Femur (tissue), 1 donor: ENCODE measurements at regions not wholly inside any gene's neighbourhood (a gene's known extent, or its start where the extent isn't known, plus 50 kb on each side); places are given as distances from the start of the nearest gene placed in this dataset.
"Not testable (repeated sequence)": the region's sequence is repeated elsewhere in the genome, so short reads cannot be mapped to it uniquely, and the experiment has no call there.

Source experiments
- DNase-seq: peaks from one replicate; pipeline ENCODE4 v3.0.0-alpha.2; 2017

DNA sequence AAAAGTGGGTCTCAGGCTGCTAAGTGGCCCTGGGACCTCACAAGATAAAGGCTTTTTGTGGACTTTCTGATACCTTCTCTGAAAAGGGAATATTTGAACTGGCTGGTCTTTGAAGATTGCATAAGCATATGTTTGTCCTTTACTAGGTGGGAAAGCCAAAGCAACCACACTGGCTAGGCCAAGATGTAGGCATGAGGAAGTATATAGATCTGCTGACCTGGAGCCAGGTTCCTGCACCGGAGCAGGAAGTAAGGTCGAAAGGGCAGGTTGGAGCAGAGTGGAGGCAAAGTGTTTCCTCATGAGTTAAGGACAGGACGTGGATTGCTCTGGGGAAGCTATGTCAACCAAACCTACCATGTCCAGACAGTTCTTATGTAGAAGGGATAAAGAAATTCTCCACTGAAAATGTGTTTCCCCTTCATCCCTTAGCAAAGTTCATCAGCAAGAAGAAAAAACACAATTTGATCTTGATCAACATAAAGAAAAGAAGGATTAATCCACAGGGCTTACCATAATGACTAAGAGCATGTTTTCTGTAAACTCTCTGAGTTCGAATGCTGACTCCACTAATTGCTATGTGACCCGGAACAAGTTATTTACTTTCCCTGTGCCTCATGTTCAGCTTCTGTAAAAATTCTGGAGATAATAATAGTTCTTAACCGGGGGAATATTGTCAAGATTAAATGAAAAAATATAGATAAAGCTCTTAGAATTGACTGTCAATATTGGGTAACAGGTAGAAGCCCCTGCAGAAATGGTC, 156.1 kb upstream of the SRD5A2 start:
- DNase-seq: no peak

DNA sequence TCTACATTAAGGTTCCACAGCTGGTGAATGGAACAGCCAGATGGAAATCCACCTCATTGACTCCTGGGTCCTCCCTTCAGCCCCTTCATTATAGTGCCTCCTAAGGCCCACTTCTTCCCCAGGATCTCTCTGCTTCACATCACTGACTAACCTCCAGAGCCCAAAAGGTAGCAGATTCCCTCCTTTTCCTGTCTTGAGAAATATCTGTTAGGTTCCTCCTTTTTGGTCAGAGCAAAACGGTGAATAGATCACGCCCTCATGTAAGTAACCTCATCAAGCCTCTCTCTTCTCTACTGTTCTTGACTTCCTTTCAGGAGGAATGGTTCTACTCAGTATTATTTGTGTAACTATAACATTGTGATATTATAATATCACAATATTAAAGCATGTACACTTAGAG, 155.0 kb upstream of the SRD5A2 start:
- DNase-seq: no peak

DNA sequence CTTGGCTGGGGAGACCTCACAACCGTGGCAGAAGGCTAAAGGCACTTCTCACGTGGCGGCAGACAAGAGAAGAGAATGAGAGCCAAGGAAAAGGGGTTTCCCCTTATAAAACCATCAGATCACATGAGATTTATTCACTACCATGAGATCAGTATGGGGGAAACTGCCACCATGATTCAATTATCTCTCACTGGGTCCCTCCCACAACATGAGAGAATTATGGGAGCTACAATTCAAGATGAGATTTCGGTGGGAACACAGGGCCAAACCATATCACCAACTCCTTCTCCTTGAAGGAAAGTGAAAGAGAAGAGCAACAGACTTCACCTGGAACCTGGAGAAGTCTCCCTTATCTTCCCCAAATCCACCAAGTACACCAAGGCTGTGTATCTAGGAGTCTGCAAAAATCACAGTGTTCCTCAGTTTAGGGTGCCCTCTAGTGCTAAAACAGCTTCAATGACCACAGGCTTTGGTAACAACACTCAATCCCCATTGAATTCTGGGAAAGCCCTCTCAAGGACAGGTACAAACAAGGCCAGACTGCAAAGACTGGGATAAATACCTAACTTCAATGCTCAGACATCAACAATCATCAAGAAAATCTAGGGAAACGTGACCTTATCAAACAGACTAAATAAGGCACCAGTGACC, 148.8 kb upstream of the SRD5A2 start:
- no peak for DNase-seq

DNA sequence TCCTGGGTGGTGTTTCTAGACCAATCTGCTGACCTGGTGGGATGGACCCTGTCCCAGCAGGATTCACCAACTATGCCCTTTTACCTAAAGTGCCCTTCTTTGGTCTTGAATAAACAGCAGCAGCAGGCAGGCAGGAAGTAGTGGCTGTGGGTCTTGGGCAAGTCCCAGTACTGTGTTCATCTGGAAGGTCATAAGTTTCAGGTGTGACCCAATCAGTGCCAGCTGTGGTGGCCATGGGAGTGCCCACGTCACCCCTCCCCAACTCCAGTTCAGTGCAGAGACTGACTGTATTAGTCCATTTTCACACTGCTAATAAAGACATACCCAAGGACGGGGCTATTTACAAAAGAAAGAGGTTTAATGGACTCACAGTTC, 148.3 kb upstream of the SRD5A2 start:
- no peak for DNase-seq

DNA sequence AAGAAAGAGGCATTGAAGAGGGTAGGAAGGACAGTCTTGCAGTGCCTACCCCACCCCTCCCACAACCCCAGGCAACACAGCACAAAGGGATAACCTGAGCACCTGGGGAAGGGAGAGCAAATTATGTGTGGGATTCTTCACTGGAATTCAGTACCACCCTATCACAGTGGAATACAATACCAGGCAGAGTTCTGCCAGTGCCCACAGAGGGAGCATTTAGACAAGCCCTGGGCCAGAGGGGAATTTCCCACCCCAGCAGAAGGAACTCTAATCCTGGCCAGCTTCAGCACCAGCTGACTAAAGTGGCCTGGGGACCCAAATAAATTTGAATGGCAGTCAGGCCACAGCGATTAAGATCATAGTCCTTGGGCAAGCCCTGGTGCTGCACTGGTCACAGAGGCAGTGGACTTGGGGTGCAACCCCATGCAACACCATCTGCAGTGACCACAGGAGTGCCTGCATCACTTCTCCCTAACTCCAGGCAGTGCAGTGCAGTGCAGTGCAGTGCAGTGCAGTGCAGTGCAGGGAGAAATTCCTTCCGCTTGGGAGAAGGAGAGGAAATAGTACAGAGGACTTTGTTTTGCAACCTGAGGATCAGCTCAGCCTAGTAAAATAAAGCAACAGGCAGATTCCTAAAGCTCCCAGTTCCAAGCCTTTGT, 147.8 kb upstream of the SRD5A2 start:
- no peak for DNase-seq

DNA sequence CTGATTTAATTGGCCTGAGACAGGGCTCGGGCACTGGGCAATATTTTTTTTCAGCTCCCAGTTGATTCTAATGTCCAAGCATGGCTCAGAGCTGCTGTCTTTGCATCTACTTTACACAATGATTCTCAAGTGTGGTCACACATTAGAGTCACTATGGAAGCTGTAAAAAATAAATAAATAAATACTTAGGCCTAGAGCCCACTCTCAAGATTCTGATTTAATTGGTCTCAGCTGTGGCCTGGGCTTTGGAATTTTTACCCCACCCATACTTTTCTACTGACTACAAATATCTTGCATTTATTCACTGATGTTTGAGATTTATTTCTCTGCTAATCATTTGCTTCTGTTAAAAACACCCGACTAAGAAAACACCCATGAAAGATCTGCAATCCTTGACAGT, 145.7 kb upstream of the SRD5A2 start:
- no peak for DNase-seq

DNA sequence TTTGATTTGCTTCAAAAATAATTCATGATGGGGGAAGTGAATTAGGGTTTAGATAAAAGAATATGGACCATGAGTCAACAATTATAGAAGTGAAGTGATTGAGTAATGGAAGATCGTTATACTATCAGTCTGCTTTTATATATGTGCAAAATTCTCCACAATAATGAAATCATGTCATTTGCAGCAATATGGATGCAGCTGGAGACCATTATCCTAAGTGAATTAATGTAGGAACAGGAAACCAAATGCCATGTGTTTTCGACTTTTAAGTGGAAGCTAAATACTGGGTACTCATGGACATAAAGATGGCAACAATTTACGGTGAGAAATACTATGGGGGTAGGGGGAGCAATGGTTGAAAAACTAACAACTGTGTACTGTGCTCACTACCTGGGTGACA, 144.7 kb upstream of the SRD5A2 start:
- no peak for DNase-seq

DNA sequence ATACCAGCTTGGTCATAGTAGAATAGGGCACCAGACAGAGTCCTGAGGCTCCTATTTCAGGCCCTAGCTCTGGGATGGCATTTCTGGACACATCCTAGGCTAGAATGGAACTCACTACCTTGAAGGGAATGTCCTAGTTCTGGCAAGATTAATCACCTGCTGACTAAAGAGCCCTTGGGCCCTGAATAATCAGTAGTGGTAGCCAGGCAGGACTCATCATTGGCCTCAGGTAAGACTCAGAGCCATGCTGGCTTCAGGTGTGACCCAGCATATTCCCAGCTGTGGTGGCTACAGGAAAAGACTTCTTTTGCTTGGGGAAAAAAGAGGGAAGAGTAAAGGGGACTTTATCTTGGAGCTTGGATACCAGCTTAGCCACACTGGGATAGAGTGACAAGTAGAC, 131.0 kb upstream of the SRD5A2 start:
- DNase-seq: no peak

DNA sequence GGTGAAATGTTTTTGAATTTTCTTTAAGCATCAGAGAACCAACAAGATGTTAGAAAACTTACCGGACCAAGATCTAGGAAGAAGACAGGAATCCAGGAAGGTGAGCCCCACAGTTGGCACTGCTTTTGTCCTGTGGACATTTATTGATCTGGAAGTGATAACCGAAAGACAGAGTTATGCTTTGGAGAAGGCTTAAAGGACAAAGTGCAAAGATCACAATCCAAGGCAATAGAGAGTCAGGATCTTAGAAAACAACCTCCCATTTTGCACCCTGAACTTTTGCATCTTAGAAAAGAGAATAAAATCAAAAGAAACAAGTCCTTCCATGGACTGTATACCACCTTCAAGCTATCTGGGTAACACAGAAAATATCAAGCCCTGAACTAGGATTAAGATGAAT, 129.4 kb upstream of the SRD5A2 start:
- DNase-seq: no peak

DNA sequence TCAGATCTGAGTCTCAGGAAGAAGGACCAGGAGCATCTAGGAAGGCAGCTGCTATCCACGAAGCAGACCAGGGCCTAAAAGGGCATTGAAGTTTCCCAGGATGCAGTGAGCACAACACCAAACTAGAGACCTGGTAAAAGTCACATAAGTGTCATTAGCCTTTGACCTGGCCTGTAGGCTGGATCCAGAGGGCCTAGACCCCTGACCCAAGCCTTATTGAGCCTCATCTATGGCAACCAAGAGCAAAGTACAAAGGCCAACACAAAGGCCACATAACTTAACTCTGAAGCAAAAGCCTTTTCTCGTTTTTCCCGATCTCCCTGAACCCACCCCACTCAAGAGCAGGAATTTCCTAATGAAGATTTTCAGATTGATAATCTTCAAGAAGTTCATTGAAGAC, 127.3 kb upstream of the SRD5A2 start:
- no peak for DNase-seq

DNA sequence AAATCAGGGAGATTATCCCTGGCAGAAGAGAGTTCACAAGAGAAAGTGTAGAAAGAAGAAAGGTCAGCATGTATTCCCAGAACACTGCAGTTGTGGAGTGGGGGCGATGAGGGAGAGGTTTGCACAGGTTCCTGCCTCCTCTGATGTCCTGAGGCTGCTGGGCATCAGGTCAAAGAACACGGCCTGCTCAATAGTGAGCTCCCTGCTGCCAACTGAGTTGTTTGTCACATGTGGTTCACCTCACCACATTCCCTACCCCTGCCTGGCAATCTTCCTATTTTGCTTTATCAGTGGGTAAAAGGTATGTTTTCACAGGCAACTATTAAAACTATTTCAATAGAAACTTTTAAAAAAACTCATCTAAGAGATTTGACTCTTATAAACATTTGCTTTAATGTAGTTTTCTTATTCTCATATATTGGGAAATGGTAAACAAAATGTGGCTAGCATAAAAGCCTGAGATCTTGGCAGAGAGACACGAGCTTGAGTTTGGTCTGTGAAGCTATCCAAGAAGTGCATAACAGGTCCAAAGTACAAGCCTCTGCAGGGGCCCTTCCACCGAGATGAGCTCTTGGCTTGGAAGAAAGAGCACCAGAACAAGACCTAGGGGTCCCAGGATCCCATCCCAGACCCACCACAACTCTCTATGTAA, 123.9 kb upstream of the SRD5A2 start:
- no peak for DNase-seq

DNA sequence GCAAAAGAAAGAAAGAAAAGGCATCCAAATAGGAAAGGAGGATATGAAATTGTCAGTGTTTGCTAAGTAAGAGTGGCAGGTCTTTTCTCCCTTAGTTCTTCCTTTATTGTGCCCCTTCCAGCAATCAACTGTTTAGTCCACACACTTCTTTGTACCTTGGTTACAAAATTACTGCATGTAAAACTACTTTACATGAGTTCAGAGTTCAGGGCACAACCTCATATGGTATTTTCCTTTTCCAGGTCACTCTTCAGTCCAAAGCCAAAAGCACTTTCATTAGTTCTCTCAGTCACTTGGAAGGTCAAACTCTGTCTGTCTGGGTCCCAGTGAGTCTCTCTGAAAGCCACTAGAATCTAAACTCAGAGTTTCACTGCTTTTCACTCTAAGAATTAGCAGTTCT, 122.5 kb upstream of the SRD5A2 start:
- DNase-seq: no peak

DNA sequence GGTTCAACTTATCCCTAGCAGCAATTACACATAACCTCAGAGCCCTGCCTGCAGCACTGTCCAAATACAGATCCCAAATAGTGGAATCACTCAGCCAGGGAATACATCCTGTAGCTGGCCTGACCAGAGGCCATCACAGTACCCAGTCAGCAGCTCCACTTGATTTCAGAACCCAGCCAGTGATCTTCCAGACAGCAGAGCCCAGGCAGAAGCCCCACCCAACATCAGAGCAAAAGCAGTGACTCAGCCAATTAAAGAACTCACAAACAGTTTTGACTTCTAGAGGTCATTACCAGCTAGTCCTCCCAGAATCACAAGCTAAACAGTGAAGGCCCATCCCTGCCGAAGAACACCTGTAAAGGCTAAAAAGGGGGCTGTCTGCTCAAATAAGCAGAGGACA, 118.0 kb upstream of the SRD5A2 start:
- no peak for DNase-seq

DNA sequence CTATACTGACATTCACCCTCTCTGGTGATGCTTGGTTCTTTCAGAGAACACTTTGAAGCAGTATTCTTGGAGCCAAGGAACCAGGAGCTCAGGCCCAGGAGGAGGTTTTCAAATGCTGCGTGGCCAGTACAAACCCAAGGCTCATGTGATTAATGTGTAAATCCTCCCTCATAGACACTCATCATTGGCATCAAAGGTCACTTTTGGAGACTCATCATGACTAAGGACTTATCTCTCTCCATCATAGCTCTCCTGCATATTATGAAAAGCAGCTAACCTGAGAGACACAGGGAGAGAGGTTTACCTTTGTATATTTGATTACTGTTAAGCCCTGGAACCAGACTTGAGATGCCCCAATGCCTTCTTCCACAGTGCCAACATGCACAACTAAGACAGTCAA, 115.3 kb upstream of the SRD5A2 start:
- no peak for DNase-seq

DNA sequence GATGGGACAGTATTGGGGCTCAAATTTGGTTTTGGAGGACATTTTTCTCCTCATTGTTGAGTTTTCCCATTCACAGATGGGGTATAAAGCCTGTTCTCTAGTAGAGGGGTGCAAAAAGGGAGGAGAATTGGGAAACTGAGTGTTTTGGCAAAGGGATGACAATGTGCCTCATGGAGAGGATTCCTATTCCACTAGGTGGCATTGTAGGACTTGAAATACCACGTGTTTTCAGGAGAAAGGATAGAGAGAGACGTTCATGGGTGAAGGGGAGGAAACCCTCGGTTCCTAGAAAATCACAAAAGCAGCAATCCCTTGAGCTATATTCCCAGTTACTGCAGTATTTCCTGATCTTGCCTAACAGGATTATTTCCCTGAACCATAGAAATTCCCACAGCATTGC, 113.7 kb upstream of the SRD5A2 start:
- no peak for DNase-seq

DNA sequence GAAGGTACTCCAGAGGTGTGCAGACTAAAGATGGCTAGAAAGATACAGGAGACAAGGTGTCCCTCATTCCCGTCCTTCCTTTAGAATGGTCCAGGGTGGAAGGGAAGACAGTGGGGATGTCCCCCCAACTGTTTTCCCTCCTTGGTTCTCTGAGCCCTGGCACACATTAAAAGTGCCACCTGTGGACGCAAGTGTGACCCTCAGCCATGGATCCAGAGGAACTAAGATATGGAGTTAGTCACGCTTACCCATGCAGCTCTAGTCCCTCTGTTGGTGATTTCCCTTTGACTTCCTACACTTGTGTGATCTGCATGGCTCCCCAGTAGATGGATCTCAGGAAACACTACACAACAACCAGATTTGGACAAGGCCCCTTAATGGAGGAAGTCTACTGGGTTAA, 113.1 kb upstream of the SRD5A2 start:
- no peak for DNase-seq

DNA sequence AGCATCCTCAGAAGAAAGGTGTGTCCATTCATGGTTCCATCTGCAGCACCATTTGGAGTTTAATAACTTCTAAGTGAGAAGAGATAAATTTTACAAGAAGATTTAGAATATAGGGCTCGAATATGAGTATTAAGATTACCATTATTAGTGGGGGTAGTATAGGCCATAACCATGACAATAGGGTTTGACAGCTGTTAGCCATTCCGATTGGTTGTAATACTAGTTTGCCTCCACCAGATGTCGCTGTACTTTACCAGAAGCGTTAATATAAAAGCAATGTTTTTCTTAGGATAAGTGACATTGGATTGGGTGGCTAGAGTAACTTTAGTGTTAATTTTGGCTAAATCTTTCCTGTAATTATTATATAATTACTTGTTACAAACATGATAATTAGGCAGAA, 107.5 kb upstream of the SRD5A2 start:
- DNase-seq: no peak

DNA sequence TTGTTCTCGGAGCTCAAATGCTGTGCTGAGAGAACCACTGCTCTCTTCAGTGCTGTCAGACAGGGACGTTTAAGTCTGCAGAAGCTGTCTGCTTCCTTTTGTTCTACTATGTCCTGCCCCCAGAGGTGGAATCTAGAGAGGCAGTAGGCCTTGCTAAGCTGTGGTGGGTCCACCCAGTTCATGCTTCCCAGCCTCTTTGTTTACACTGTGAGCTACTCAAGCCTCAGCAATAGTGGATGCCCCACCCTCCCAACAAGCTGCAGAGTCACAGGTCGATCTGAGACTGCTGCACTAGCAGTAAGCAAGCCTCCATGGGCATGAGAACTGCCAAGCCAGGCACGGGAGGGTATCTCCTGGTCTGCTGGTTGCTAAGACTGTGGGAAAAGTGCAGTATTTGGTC, 102.8 kb upstream of the SRD5A2 start:
- not testable (repeated sequence) for DNase-seq

DNA sequence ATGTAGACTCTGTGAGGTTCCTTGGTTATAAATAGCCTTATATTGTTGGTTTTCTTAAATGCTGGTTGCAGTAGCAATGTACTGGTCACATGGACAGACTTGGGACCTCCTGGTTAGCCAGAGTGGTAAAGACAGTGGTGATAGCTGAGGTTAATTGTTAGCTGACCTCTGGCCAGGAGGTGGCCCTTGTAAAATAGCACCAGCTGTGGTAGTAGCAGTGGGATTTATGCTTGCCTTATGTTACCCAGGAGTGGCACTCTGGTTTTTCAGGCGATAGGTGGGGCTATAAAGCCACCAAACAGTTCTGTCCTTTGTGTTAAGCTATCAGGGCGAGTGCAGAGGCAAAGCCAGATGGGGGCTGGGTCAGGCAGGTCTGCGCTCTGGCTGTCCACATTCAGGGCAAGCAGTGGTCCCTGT, 94.8 kb upstream of the SRD5A2 start:
- no peak for DNase-seq

DNA sequence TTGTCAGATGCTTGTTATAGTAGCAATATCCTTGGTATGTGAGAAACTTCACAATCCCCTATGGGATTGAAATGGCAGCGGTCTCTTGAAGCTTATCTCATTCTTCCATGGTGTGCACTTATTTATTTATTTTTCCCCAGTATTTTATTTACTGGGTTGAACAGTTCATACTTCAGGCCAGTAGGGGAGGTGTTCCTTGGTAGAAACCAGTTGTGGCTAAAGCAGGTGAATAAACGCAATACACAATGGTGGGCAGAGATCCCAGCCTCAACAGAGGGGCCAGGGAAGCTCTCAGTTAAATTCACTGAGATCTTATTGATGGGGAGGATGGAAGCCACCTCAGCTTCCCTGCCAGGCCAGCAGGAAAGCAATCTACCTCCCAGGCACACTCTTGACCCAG, 93.7 kb upstream of the SRD5A2 start:
- no peak for DNase-seq

DNA sequence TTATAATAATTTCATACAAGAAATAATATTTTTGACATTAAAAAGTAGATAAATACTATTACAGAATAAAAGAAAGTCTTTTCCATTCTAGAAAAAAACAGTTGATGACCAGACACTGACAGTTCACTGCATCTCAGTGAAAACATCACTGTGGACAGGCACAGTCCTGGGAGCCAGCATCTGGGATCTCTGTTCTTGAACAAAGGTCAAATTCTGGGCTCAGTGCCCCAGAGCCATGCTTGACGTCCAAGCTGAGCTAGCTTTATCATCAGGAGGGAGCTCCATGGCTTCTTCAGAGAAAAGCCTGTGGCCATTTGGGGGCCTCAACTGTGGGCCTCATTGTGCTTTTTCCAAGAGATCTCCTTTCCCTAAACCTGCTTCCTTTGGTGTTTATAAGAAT, 86.1 kb upstream of the SRD5A2 start:
- no peak for DNase-seq

DNA sequence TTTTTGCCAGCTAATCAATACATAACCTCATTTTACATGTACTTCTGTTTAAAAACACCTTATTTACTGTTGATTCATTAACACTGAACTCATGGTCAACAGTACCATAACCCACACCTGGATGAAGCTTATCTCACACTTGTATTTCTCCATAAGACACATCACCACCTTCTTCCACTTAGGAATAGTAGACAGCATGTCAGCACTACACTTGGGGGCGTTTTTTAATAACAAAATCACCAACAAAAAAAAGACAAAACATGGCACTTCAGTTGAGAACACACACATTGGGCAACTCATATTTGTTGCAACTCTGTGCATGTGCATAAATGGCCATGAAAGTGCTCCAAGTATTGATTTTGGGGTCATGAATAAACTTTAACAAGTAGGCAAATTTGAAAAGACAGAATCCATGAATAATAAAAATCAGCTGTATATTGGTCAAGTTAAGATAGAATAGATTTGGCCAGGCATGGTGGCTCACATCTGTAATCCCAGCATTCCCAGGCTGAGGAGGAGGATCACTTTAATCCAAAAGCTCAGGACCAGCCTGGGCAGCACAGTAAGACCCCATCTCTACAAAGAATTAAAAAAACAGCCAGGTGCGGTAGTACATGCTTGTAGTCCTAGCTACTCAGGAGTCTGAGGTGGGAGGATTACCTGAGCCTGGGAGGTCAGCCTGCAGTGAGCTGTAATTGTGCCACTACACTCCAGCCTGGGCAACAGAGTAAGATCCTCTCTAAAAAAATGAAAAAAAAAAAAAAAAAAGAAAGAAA, 84.4 kb upstream of the SRD5A2 start:
- no peak for DNase-seq

DNA sequence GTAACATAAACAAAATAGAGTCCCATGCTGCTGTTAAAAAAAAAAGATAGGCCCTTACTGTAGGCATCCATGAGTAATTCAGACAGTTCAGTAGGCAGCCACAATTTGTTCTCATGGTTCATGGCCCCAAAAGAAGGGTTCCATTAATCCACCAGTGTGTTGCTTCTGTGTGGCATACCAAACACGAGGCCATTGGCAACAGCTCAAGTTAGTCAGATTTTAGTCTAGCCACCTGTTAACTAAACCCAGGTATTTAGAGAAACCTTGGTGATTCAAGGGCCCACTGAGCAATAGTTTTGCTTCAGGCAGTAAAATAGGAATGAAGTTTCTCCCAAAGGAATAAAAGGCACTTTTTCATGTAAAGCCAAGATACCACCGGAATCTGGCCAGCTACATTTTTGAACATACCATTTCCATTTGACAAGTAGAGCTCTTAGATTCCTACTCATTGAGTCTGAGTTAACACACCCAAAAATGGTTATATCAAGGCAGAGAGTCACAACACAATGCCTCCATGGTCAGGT, 80.1 kb upstream of the SRD5A2 start:
- no peak for DNase-seq
